T-helper 17 cell (primary cell): ENCODE measurements at regions not wholly inside any gene's neighbourhood (a gene's known extent, or its start where the extent isn't known, plus 50 kb on each side); places are given as distances from the start of the nearest gene placed in this dataset.

ENCODE experiments used
- ATAC-seq: fragments of 150-1000 bp; cut with Tn5 transposase; 2 replicates; pipeline ENCODE4 v1.10.0; 2021; ENCODE audit warnings: mild to moderate bottlenecking, moderate library complexity
- DNase-seq, 3 donors: peaks; one replicate each; pipeline versions ENCODE4 v3.0.0 to v3.0.0-alpha.2; 2020 to 2021
- H3K9me3 ChIP-seq: one replicate; pipeline ENCODE4 v1.7.0; 2013; ENCODE audit warnings: low read length, mild to moderate bottlenecking; ENCODE audit not compliant: control insufficient read depth, poor library complexity, severe bottlenecking
- H3K27ac Mint-ChIP-seq: one replicate; pipeline ENCODE4 v1.8.0; 2022; ENCODE audit warnings: mild to moderate bottlenecking, moderate library complexity, mixed read lengths
- H3K27me3 Mint-ChIP-seq: one replicate; pipeline ENCODE4 v1.8.0; 2022; ENCODE audit warnings: mixed read lengths
- H3K36me3 Mint-ChIP-seq: one replicate; pipeline ENCODE4 v1.8.0; 2022; ENCODE audit warnings: low read depth, mixed read lengths
- H3K4me1 Mint-ChIP-seq: one replicate; pipeline ENCODE4 v1.8.0; 2022; ENCODE audit warnings: mild to moderate bottlenecking, mixed read lengths
- H3K4me3 Mint-ChIP-seq: one replicate; pipeline ENCODE4 v1.8.0; 2022; ENCODE audit warnings: mild to moderate bottlenecking, moderate library complexity, mixed read lengths

GRCh38 chr7:131970602-131971001 lies 414.2 kb upstream of the PODXL start:
- Mint-ChIP-seq H3K4me3 (no peak overlapping the region), H3K4me1 (no peaks in the 10 kb centered on the region), H3K27me3 (peaks cover 5% of the 10 kb centered on the region), H3K36me3 (no peaks in the 10 kb centered on the region), H3K27ac (no peak overlapping the region)
- peaks cover 3% of the 10 kb centered on the region for H3K9me3 ChIP-seq
- ATAC-seq (no peak), DNase-seq (no peak)

- no peak for ATAC-seq
- peaks cover 5% of the 10 kb centered on the region for H3K27me3 Mint-ChIP-seq
- no peak for DNase-seq
Observed at GRCh38 chr7:131969560-131969959, 413.1 kb upstream of the PODXL start.

DNA sequence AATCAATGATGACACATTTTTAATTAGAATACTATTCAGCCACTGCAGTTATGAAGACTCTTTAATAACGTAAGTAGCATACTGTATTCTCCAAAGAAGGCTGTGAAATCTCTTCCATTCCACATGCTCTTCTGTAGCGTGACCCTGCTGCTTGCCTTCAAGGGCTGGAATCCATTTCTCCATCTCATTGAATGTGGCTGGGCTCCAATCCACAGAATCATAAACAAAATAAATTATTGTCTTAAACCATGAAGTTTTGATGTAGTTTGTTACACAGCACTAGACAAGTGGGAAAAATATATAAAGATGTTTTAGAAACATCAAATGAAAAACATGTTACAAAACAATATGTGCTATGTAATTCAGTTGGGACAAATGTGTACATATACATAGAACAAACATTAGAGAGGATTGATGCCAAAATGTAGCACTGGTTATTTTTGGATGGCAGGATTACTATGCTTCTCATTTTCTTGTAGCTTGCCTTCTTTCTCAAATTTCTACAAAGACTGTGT lies 410.8 kb upstream of the PODXL start:
- Mint-ChIP-seq H3K27ac (no peak overlapping the region), H3K4me1 (no peaks in the 10 kb centered on the region), H3K27me3 (peaks cover 5% of the 10 kb centered on the region), H3K36me3 (no peaks in the 10 kb centered on the region), H3K4me3 (no peak overlapping the region)
- peaks cover 3% of the 10 kb centered on the region for H3K9me3 ChIP-seq
- ATAC-seq (no peak), DNase-seq (no peak)

More at GRCh38 chr7:131969560-131969959, 413.1 kb upstream of the PODXL start:
- H3K9me3 ChIP-seq: peaks cover 3% of the 10 kb centered on the region
- Mint-ChIP-seq H3K4me3 (no peak overlapping the region), H3K27ac (no peak overlapping the region), H3K4me1 (no peaks in the 10 kb centered on the region), H3K36me3 (no peaks in the 10 kb centered on the region)

DNA sequence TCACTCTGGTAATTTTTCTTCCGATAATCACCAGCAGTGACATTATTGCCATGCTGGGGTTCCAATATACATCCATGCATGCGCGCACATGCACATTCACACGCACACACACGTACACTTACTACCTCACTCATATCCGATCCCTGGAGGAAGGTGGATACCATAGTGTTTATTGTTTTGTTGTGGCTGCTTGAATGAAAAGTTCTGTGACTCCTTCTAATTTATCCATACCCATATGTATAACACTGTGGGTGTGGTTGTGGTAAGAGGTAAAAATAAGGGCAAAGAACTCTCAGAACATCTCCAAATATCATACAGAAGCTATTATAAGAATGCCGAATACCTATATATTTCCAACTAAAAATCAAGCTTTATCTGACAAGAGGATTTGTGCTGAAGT lies 407.8 kb upstream of the PODXL start:
- H3K27ac Mint-ChIP-seq: no peak overlapping the region
- no peak overlapping the region for H3K4me3 Mint-ChIP-seq
- no peak for ATAC-seq
- H3K4me1 Mint-ChIP-seq: no peaks in the 10 kb centered on the region
- H3K9me3 ChIP-seq: peaks cover 3% of the 10 kb centered on the region
- H3K36me3 Mint-ChIP-seq: no peaks in the 10 kb centered on the region
- no peak for DNase-seq
- H3K27me3 Mint-ChIP-seq: peaks cover 12% of the 10 kb centered on the region

- no peaks in the 10 kb centered on the region for H3K9me3 ChIP-seq
- no peaks in the 10 kb centered on the region for H3K4me1 Mint-ChIP-seq
- ATAC-seq (no peak), DNase-seq (no peak)
- no peak overlapping the region for H3K4me3 Mint-ChIP-seq
- no peak overlapping the region for H3K27ac Mint-ChIP-seq
- H3K36me3 Mint-ChIP-seq: no peaks in the 10 kb centered on the region
- peaks cover 8% of the 10 kb centered on the region for H3K27me3 Mint-ChIP-seq
Observed at GRCh38 chr7:131961054-131961680, 404.7 kb upstream of the PODXL start.

DNA sequence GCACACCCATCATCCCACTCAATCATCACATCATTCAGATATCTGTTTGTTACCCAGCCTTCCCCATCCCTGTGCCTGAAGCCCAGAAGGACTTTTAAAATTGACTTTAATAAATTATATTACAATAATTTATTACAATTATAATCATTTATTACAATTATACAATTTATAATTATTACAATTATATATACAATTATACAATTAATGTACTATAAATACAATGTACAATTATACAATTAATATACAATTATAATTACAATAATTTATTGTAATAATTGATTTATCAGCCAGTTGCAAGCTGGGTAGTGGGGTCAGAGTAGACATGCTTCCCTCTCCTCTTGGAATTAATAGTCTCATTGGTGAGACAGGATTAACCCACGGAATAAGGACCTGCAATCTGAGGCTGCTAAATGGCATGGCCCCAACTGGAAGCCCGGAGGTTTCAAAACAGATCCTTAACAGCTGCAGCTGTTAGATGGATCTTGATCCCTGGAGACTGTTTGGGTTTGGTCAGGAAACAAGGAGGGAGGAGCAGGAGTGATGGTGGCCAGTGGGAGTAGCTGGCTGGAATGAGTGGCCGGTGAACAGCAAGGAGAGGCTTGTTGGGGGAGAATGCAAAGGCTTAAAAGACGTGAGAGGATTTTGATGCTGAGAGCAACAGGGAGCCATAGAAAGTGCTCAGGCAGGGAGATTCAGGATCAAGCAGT lies 402.8 kb upstream of the PODXL start:
- Mint-ChIP-seq H3K4me1 (no peaks in the 10 kb centered on the region), H3K4me3 (peak overlapping the region; percentile 47), H3K27me3 (peaks cover 12% of the 10 kb centered on the region), H3K27ac (no peak overlapping the region), H3K36me3 (peaks cover 2% of the 10 kb centered on the region)
- ATAC-seq (no peak), DNase-seq (no peak)
- H3K9me3 ChIP-seq: no peaks in the 10 kb centered on the region

DNA sequence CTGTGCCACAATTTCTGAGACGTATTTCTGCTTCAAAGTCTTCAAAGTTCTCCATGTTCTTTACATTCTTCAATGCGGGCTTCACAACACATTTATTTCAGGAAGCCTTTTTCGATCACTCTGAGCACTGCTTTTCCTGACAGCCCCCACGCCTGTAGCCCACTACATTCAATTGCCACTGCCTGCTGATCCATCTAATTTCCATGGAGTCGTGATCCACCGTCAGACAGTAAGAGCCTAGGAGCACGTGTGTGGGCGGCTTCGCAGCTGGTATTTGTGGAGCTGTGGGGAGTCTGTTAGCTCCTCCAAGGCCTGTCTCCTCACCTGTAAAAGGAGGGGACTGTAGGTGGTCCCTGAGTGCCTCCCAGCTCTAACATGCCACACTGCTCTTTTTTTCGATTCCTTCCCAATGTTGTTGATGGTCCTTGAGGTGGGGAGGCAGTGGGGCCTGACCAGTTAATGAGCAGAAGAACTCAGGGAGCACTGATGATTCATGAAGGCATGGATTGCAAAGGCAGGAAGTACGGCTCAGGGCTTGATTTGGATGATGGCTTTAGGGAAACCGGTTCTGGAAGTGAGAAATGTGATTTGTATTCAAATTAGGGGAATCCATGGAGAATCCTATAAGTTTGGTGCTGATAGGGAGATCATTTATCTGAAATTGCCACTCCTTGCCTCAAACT lies 401.1 kb upstream of the PODXL start:
- ATAC-seq (no peak), DNase-seq (no peak)
- Mint-ChIP-seq H3K27me3 (peaks cover 13% of the 10 kb centered on the region), H3K4me1 (no peaks in the 10 kb centered on the region), H3K27ac (no peak overlapping the region), H3K36me3 (peaks cover 2% of the 10 kb centered on the region), H3K4me3 (no peak overlapping the region)
- no peaks in the 10 kb centered on the region for H3K9me3 ChIP-seq

- H3K9me3 ChIP-seq: no peaks in the 10 kb centered on the region
- H3K27me3 Mint-ChIP-seq: peaks cover 13% of the 10 kb centered on the region
- ATAC-seq (no peak), DNase-seq (no peak)
- no peak overlapping the region for H3K4me3 Mint-ChIP-seq
- H3K36me3 Mint-ChIP-seq: peaks cover 2% of the 10 kb centered on the region
- no peak overlapping the region for H3K27ac Mint-ChIP-seq
- H3K4me1 Mint-ChIP-seq: no peaks in the 10 kb centered on the region
Observed at GRCh38 chr7:131956864-131957263, 400.4 kb upstream of the PODXL start.

- Mint-ChIP-seq H3K4me3 (no peak overlapping the region), H3K27ac (no peak overlapping the region), H3K4me1 (no peaks in the 10 kb centered on the region), H3K27me3 (peaks cover 13% of the 10 kb centered on the region), H3K36me3 (peaks cover 2% of the 10 kb centered on the region)
- DNase-seq: no peak
- H3K9me3 ChIP-seq: no peaks in the 10 kb centered on the region
- no peak for ATAC-seq
Observed at GRCh38 chr7:131955679-131956078, 399.3 kb upstream of the PODXL start.

DNA sequence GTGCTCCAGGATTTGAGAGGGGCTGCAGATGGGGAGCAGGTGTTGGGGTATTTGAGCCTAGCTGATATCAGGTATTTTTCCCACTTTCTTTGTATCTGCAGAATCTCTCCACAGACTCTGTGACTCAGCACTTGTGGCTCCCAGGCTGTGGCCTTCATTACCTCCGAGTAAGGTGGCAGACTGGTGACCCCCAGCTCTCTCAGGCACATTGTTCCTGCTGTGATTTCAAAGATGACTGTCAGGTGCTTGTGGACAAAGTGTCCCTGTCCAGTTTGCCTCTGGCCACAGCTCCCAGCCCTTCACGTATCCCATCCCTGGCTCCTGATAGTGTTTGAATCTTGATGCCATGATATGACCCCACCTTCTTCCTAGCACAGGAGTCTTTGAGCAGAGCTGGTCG lies 396.8 kb upstream of the PODXL start:
- DNase-seq (no peak), ATAC-seq (no peak)
- Mint-ChIP-seq H3K4me1 (no peaks in the 10 kb centered on the region), H3K27me3 (peaks cover 11% of the 10 kb centered on the region), H3K36me3 (peaks cover 2% of the 10 kb centered on the region), H3K27ac (no peak overlapping the region), H3K4me3 (no peak overlapping the region)
- H3K9me3 ChIP-seq: no peaks in the 10 kb centered on the region

DNA sequence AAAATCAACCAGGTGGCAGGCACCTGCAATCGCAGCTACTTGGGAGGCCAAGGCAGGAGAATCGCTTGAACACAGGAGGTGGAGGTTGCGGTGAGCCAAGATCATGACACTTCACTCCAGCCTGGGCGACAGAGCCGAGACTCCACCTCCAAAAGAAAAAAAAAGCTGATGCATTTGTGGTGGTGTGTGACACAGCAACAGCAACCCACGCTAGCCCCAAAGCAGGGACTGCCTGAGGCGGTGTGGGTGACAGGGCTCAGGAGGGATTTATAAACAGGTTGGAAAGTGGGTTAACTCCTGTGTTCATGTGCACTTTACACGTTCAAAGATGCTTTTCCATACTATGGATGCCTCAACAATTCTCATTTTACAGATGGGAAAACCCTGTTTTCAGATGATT lies 395.9 kb upstream of the PODXL start:
- no peak overlapping the region for H3K4me3 Mint-ChIP-seq
- no peaks in the 10 kb centered on the region for H3K4me1 Mint-ChIP-seq
- H3K36me3 Mint-ChIP-seq: peaks cover 2% of the 10 kb centered on the region
- DNase-seq (no peak), ATAC-seq (no peak)
- H3K27ac Mint-ChIP-seq: no peak overlapping the region
- H3K9me3 ChIP-seq: no peaks in the 10 kb centered on the region
- peaks cover 19% of the 10 kb centered on the region for H3K27me3 Mint-ChIP-seq

DNA sequence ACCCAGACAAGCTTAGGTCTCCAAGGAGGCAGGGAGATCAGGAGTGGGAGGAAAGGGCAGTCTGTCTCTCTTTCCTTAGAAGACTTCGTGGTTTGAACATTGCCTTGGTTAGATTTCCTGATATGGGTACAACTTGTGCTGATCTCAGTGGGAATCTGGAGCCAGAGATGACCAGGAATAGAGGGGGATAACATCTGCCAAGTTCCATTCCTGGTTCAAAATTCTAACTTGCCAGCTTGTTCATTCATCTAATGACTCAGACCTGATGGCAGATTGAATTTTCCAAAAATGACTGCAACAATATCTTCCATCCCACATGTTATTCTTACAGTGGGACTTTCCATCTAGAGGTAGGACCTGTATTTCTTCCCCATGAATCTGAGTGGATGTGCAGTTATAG lies 394.3 kb upstream of the PODXL start:
- Mint-ChIP-seq H3K27ac (no peak overlapping the region), H3K36me3 (peaks cover 2% of the 10 kb centered on the region), H3K4me3 (no peak overlapping the region), H3K4me1 (no peaks in the 10 kb centered on the region), H3K27me3 (peaks cover 35% of the 10 kb centered on the region)
- DNase-seq (no peak), ATAC-seq (no peak)
- no peaks in the 10 kb centered on the region for H3K9me3 ChIP-seq

DNA sequence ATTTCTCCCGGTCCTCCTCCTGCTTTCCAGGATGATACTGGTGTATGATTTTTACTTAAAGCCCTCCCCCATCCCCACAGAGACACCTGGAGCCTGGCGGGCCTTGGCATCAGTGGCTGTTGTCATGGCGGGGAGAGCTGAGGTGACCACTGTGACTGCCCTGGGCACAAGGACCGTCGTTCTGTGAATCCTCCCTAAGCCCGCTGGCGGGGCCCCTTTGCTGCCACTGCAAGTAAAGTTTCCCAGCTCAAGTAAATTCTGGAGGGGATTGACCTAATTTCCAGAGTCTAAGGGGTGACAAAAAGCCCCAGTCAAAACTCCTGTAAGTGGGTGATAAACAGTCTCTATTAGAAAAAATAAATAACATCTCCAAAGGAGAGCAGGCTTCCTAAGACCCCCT lies 393.2 kb upstream of the PODXL start:
- no peak for ATAC-seq
- H3K4me3 Mint-ChIP-seq: no peak overlapping the region

More for the DNA sequence above, 393.2 kb upstream of the PODXL start:
- H3K9me3 ChIP-seq: no peaks in the 10 kb centered on the region
- DNase-seq: no peak
- H3K4me1 Mint-ChIP-seq: no peaks in the 10 kb centered on the region
- peaks cover 43% of the 10 kb centered on the region for H3K27me3 Mint-ChIP-seq
- H3K27ac Mint-ChIP-seq: no peak overlapping the region
- H3K36me3 Mint-ChIP-seq: peaks cover under 1% of the 10 kb centered on the region
